HEK293 (cell line): ENCODE measurements at regions not wholly inside any gene's neighbourhood (a gene's known extent, or its start where the extent isn't known, plus 50 kb on each side); places are given as distances from the start of the nearest gene placed in this dataset.

ENCODE experiments used
- CTCF ChIA-PET: fragments of 350-600 bp; formaldehyde crosslinking; extraction: SDS; loops from one replicate; lab custom pipeline; 2021; ENCODE audit warnings: antibody characterized with exemption; lab: Yijun Ruan, JAX
- POLR2A ChIA-PET: fragments of 300-600 bp; formaldehyde crosslinking; extraction: SDS; loops from one replicate; lab custom pipeline; 2020; ENCODE audit warnings: antibody characterized with exemption, inconsistent platforms; lab: Yijun Ruan, JAX
- H3K27ac ChIP-seq: fragments of 200-500 bp; sonication (Bioruptor generic); 2 replicates; pipeline ENCODE4 v1.5.1; 2014; ENCODE audit warnings: low read depth, low read length, control low read depth, inconsistent platforms; ENCODE audit errors: extremely low read depth
- H3K36me3 ChIP-seq, 2 experiments: fragments of 200-500 bp in 1 of 2; sonication (Bioruptor generic) in 1 of 2; 1 replicate in 1 of 2; 2 replicates in 1 of 2; pipeline ENCODE4 v1.5.1; 2014 to 2017; ENCODE audit warnings: inconsistent platforms in 2 of 2, low read length in 2 of 2; ENCODE audit not compliant: control insufficient read depth in 2 of 2, insufficient read depth in 1 of 2
- H3K4me1 ChIP-seq: fragments of 200-500 bp; sonication (Bioruptor generic); 2 replicates; pipeline ENCODE4 v1.5.1; 2014; ENCODE audit warnings: mild to moderate bottlenecking, low read length, inconsistent platforms; ENCODE audit not compliant: control insufficient read depth, insufficient read depth
- H3K4me3 ChIP-seq: 2 replicates; pipeline ENCODE4 v1.5.1; 2011; ENCODE audit warnings: low read depth, mild to moderate bottlenecking, control low read depth, low read length, moderate library complexity
- H3K9me3 ChIP-seq: fragments of 200-500 bp; sonication (Bioruptor generic); 2 replicates; pipeline ENCODE4 v1.5.1; 2014; ENCODE audit warnings: low read depth, low read length, inconsistent platforms; ENCODE audit not compliant: control insufficient read depth, insufficient read depth
- GLI2 ChIP-seq: fragments of 450-650 bp; formaldehyde crosslinking; IDR thresholded peaks from 2 replicates; pipeline ENCODE4; 2017; ENCODE audit warnings: missing biosample characterization, missing genetic modification characterization, low read depth, borderline replicate concordance
- MZF1 ChIP-seq: fragments of 450-650 bp; formaldehyde crosslinking; IDR thresholded peaks from 2 replicates; pipeline ENCODE4 v1.5.1; 2017; ENCODE audit warnings: missing biosample characterization, missing genetic modification characterization, borderline replicate concordance
- PRDM2 ChIP-seq: fragments of 450-650 bp; formaldehyde crosslinking; IDR thresholded peaks from 2 replicates; pipeline ENCODE4 v1.5.1; 2016; ENCODE audit warnings: missing biosample characterization, missing genetic modification characterization, borderline replicate concordance
- REST ChIP-seq: fragments of 450-650 bp; formaldehyde crosslinking; IDR thresholded peaks from 2 replicates; pipeline ENCODE4 v1.5.1; 2016; ENCODE audit warnings: missing biosample characterization, missing genetic modification characterization
- TCF7L2 ChIP-seq: IDR thresholded peaks from 2 replicates; pipeline ENCODE4 v1.6.1; 2011; ENCODE audit warnings: low read depth, mild to moderate bottlenecking, inconsistent platforms, low read length, moderate library complexity, borderline replicate concordance
- TRIM28 ChIP-seq: IDR thresholded peaks from 2 replicates; pipeline ENCODE4 v1.6.1; 2011; ENCODE audit warnings: low read length, control low read depth, borderline replicate concordance
- ZNF112 ChIP-seq: fragments of 450-650 bp; formaldehyde crosslinking; IDR thresholded peaks from 2 replicates; pipeline ENCODE4 v1.5.0; 2017; ENCODE audit warnings: missing biosample characterization, missing genetic modification characterization
- ZNF18 ChIP-seq: fragments of 450-650 bp; formaldehyde crosslinking; IDR thresholded peaks from 2 replicates; pipeline ENCODE4 v1.5.1; 2016; ENCODE audit warnings: missing biosample characterization, missing genetic modification characterization
- ZNF266 ChIP-seq: fragments of 450-650 bp; formaldehyde crosslinking; IDR thresholded peaks from 2 replicates; pipeline ENCODE4 v1.5.1; 2016; ENCODE audit warnings: missing biosample characterization, missing genetic modification characterization, low read depth
- ZNF341 ChIP-seq: fragments of 450-650 bp; formaldehyde crosslinking; IDR thresholded peaks from 2 replicates; pipeline ENCODE4; 2016; ENCODE audit warnings: low read depth, missing biosample characterization, missing genetic modification characterization
- ZNF354C ChIP-seq: fragments of 450-650 bp; formaldehyde crosslinking; IDR thresholded peaks from 2 replicates; pipeline ENCODE4 v1.5.1; 2016; ENCODE audit warnings: missing biosample characterization, missing genetic modification characterization, low read depth, borderline replicate concordance
- ZNF426 ChIP-seq: fragments of 450-650 bp; formaldehyde crosslinking; IDR thresholded peaks from 2 replicates; pipeline ENCODE4 v1.5.1; 2017; ENCODE audit warnings: missing biosample characterization, missing genetic modification characterization, mild to moderate bottlenecking, inconsistent platforms, moderate library complexity
- ZNF561 ChIP-seq: fragments of 450-650 bp; IDR thresholded peaks from 2 replicates; pipeline ENCODE4 v1.5.1; 2018; ENCODE audit warnings: missing biosample characterization, missing genetic modification characterization, borderline replicate concordance
- ZNF623 ChIP-seq: fragments of 450-650 bp; formaldehyde crosslinking; IDR thresholded peaks from 2 replicates; pipeline ENCODE4 v1.5.1; 2016; ENCODE audit warnings: missing biosample characterization, missing genetic modification characterization
- ZNF629 ChIP-seq: fragments of 450-650 bp; formaldehyde crosslinking; IDR thresholded peaks from 2 replicates; pipeline ENCODE4 v1.5.1; 2017; ENCODE audit warnings: missing biosample characterization, missing genetic modification characterization
- ZNF639 ChIP-seq: fragments of 450-650 bp; formaldehyde crosslinking; IDR thresholded peaks from 2 replicates; pipeline ENCODE4 v1.5.1; 2016; ENCODE audit warnings: missing biosample characterization, missing genetic modification characterization
- ZNF645 ChIP-seq: fragments of 450-650 bp; formaldehyde crosslinking; IDR thresholded peaks from 2 replicates; pipeline ENCODE4; 2016; ENCODE audit warnings: missing biosample characterization, missing genetic modification characterization
- ZNF768 ChIP-seq: fragments of 450-650 bp; formaldehyde crosslinking; IDR thresholded peaks from 2 replicates; pipeline ENCODE4 v1.5.1; 2018; ENCODE audit warnings: missing biosample characterization, mild to moderate bottlenecking, missing genetic modification characterization
- ZNF777 ChIP-seq: fragments of 450-650 bp; formaldehyde crosslinking; IDR thresholded peaks from 2 replicates; pipeline ENCODE4 v1.5.1; 2017; ENCODE audit warnings: missing biosample characterization, missing genetic modification characterization, borderline replicate concordance
- ZNF830 ChIP-seq: fragments of 450-650 bp; IDR thresholded peaks from 2 replicates; pipeline ENCODE4 v1.5.0; 2018; ENCODE audit warnings: missing biosample characterization, missing genetic modification characterization, low read depth, mild to moderate bottlenecking, moderate library complexity
- ZSCAN4 ChIP-seq: fragments of 450-650 bp; formaldehyde crosslinking; IDR thresholded peaks from 2 replicates; pipeline ENCODE4 v1.5.1; 2017; ENCODE audit warnings: missing biosample characterization, missing genetic modification characterization

- CTCF ChIA-PET = interaction anchor here (0.6 kb wide), 2 partner anchors 571 to 610 kb away, joined by 3 to 5 read pairs; no protein-coding TSS in a partner anchor
- Histone ChIP-seq H3K4me1 (no peaks in the 10 kb centered on the region), H3K9me3 (no peaks in the 10 kb centered on the region), H3K27ac (no peak overlapping the region), H3K4me3 (no peak overlapping the region), H3K36me3 (no peaks in the 10 kb centered on the region)
- POLR2A ChIA-PET = no interaction called here
- TF ChIP-seq ZNF266 (tag by site-specific recombination) (no peak), ZNF426 (no peak), ZNF341 (tag by site-specific recombination) (no peak), PRDM2 (tag by site-specific recombination) (no peak), MZF1 (no peak), ZNF18 (tag by site-specific recombination) (no peak), ZNF354C (tag by site-specific recombination) (no peak), ZNF629 (no peak), REST (no peak), ZNF777 (tag by site-specific recombination) (no peak)
Observed at GRCh38 chr16:51922476-51922875, 624.5 kb downstream of the TOX3 start.

GRCh38 chr16:51919736-51920135 is 627.2 kb downstream of the TOX3 start:
- H3K4me3 ChIP-seq = no peak overlapping the region
- ChIA-PET CTCF (no interaction called here), POLR2A (no interaction called here)
- no peak overlapping the region for H3K27ac ChIP-seq
- no peaks in the 10 kb centered on the region for H3K36me3 ChIP-seq
- no peaks in the 10 kb centered on the region for H3K9me3 ChIP-seq
- no peaks in the 10 kb centered on the region for H3K4me1 ChIP-seq
- TF ChIP-seq ZNF561 (tag by site-specific recombination) (no peak), ZNF639 (tag by site-specific recombination) (no peak), ZNF768 (tag by site-specific recombination) (no peak), ZNF354C (tag by site-specific recombination) (no peak), ZNF645 (no peak), ZNF830 (tag by site-specific recombination) (no peak), ZNF623 (tag by site-specific recombination) (no peak), ZSCAN4 (tag by site-specific recombination) (no peak), ZNF112 (no peak), TCF7L2 (no peak), TRIM28 (no peak), GLI2 (tag by site-specific recombination) (no peak)
